SU-DHL-6 (cell line): ENCODE measurements at regions not wholly inside any gene's neighbourhood (a gene's known extent, or its start where the extent isn't known, plus 50 kb on each side); places are given as distances from the start of the nearest gene placed in this dataset.

ENCODE experiments used
- CTCF ChIP-seq: fragments of 200-600 bp; sonication (generic); IDR thresholded peaks from one replicate; pipeline ENCODE4 v1.5.1; 2017; ENCODE audit warnings: antibody characterized with exemption, mild to moderate bottlenecking, low read length, moderate library complexity; ENCODE audit not compliant: insufficient read depth, poor library complexity, severe bottlenecking
- EZH2phosphoT487 ChIP-seq: fragments of 200-600 bp; sonication (generic), shearing (Covaris generic); conservative IDR thresholded peaks from 2 replicates; pipeline ENCODE4 v1.6.1; 2018; ENCODE audit warnings: mild to moderate bottlenecking, antibody characterized with exemption, low read length, moderate library complexity, mixed read lengths

DNA sequence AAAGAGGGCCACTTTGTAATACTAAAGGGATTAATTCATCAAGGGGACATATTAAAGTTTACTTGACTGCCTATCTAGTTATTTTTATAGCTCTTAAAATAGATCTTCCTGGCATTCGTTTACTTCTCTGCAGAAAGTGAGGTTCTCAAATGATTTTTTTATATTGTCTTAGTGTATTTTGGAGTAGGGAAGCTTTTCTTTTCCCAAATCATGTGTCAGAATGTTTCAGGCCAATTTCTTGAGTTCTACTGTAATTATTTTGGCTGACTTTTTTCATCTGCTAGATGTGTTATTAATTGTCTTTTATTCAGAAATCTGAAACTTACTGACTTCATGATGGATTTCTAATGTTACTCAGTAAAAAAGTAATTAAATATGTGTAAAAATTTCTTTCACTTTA, 60.2 kb upstream of the FBXL7 start:
- TF ChIP-seq CTCF, result no peak
- TF ChIP-seq EZH2phosphoT487, result no peak
